K562 (cell line): ENCODE measurements at regions not wholly inside any gene's neighbourhood (a gene's known extent, or its start where the extent isn't known, plus 50 kb on each side); places are given as distances from the start of the nearest gene placed in this dataset.

Source experiments
- EGR1 ChIP-seq: fragments of 450-650 bp; conservative IDR thresholded peaks from 2 replicates; pipeline ENCODE4 v1.6.1; 2017; ENCODE audit warnings: mild to moderate bottlenecking
- HINFP ChIP-seq: fragments of 450-650 bp; conservative IDR thresholded peaks from 2 replicates; pipeline ENCODE4 v1.6.1; 2016; ENCODE audit warnings: missing genetic modification characterization, low read depth, mild to moderate bottlenecking, control low read depth, missing compliant biosample characterization
- MGA ChIP-seq: fragments of 450-650 bp; IDR thresholded peaks from 2 replicates; pipeline ENCODE4 v1.6.1; 2016; ENCODE audit warnings: mild to moderate bottlenecking, moderate library complexity
- NFE2L1 ChIP-seq: fragments of 450-650 bp; IDR thresholded peaks from 2 replicates; pipeline ENCODE4 v1.6.1; 2016; ENCODE audit warnings: missing genetic modification characterization, low read depth, mild to moderate bottlenecking, missing compliant biosample characterization, moderate library complexity, borderline replicate concordance
- PBX2 ChIP-seq, 2 experiments: IDR thresholded peaks in 1 of 2; conservative IDR thresholded peaks in 1 of 2; 2 replicates each; pipeline ENCODE4 v1.6.1; 2016; ENCODE audit warnings: low read depth in 2 of 2, mild to moderate bottlenecking in 1 of 2, missing compliant biosample characterization in 1 of 2, missing genetic modification characterization in 1 of 2, moderate library complexity in 1 of 2
- ZNF644 ChIP-seq: fragments of 200-800 bp; sonication (Bioruptor generic); IDR thresholded peaks from 2 replicates; pipeline ENCODE4 v1.6.1; 2016; ENCODE audit warnings: low read depth, missing genetic modification characterization, missing compliant biosample characterization

GRCh38 chr9:71541436-71541835 lies 226.9 kb downstream of the CEMIP2 start (continued):
- TF ChIP-seq PBX2 (CRISPR knock-in tag; IDR thresholded peaks at IDR 0.05; ENCODE audit: low read depth) = no peak
- no peak for TF ChIP-seq PBX2 (tag; conservative IDR thresholded peaks at IDR 0.05; ENCODE audit: low read depth)
- no peak for TF ChIP-seq MGA
- TF ChIP-seq NFE2L1 = no peak
- TF ChIP-seq EGR1 = no peak
- no peak for TF ChIP-seq HINFP
- TF ChIP-seq ZNF644 (tag) = no peak
